HepG2 (cell line): ENCODE measurements at regions not wholly inside any gene's neighbourhood (a gene's known extent, or its start where the extent isn't known, plus 50 kb on each side); places are given as distances from the start of the nearest gene placed in this dataset.

ENCODE experiments used
- ATAC-seq: fragments of 200-7000 bp; cut with Tn5 transposase; 3 replicates; pipeline ENCODE4 v1.9.1; 2020; ENCODE audit warnings: mild to moderate bottlenecking, moderate library complexity
- BruUV-seq: library from RNA; stranded (reverse); fragments of 400-500 nt; replicated peaks from 2 replicates; lab custom pipeline; 2021; lab: Mats Ljungman, UMichigan
- CTCF ChIA-PET: fragments of 300-600 bp; formaldehyde crosslinking; extraction: SDS; loops from one replicate; lab custom pipeline; 2021; ENCODE audit warnings: low total read pairs, inconsistent platforms, low intra/inter-chr PET ratio; lab: Yijun Ruan, JAX
- POLR2A ChIA-PET: fragments of 350-600 bp; sonication (Branson Sonifier 250); formaldehyde crosslinking; loops from one replicate; lab custom pipeline; 2020; ENCODE audit warnings: antibody characterized with exemption, inconsistent platforms; lab: Yijun Ruan, JAX
- DNase-seq: peaks from one replicate; pipeline ENCODE4 v3.0.0-alpha.2; 2015; ENCODE audit warnings: low spot score
- FAIRE-seq: peaks from 3 replicates; lab custom pipeline; 2011; peaks lifted over from hg19 to GRCh38; lab: Jason Lieb, UNC
- H2AFZ ChIP-seq: one replicate; pipeline ENCODE4 v1.6.1; 2011; ENCODE audit warnings: low read length, inconsistent platforms
- H3K27ac ChIP-seq: fragments of 300-600 bp; 3 replicates; pipeline ENCODE4 v1.8.0; 2011; ENCODE audit warnings: mixed run types, mild to moderate bottlenecking, mixed read lengths, low read length, inconsistent platforms; ENCODE audit not compliant: insufficient read depth; ENCODE audit errors: extremely low read length
- H3K27me3 ChIP-seq, 2 experiments: fragments of 200-600 bp in 1 of 2; 2 replicates in 1 of 2; 3 replicates in 1 of 2; pipeline versions ENCODE4 v1.6.0 to v1.8.0; 2011; ENCODE audit warnings: low read length in 2 of 2, mild to moderate bottlenecking in 2 of 2, moderate library complexity in 2 of 2, inconsistent platforms in 1 of 2; ENCODE audit not compliant: insufficient read depth in 2 of 2, control insufficient read depth in 1 of 2
- H3K36me3 ChIP-seq, 2 experiments: fragments of 200-600 bp in 1 of 2; replicated peaks in 1 of 2; 2 replicates in 1 of 2; 3 replicates in 1 of 2; pipeline versions ENCODE4 v1.5.1 to v1.8.0; 2011; ENCODE audit warnings: low read length in 2 of 2, inconsistent platforms in 1 of 2; ENCODE audit not compliant: insufficient read depth in 2 of 2, control insufficient read depth in 1 of 2
- H3K4me1 ChIP-seq: 2 replicates; pipeline ENCODE4 v1.5.1; 2012; ENCODE audit warnings: low read length, inconsistent platforms; ENCODE audit not compliant: insufficient read depth
- H3K4me2 ChIP-seq: 2 replicates; pipeline ENCODE4 v1.6.0; 2011; ENCODE audit warnings: low read depth, low read length, inconsistent platforms
- H3K4me3 ChIP-seq, 3 experiments: fragments of 200-600 bp in 1 of 3; sonication (generic), shearing (Covaris generic) in 1 of 3; replicated peaks in 1 of 3; 2 replicates each; pipeline ENCODE4 v1.5.1; 2011 to 2016; ENCODE audit warnings: low read length in 3 of 3, inconsistent platforms in 2 of 3, low read depth in 2 of 3, mild to moderate bottlenecking in 2 of 3, control low read depth in 1 of 3, mixed read lengths in 1 of 3; ENCODE audit not compliant: insufficient read depth in 1 of 3
- H3K79me2 ChIP-seq: one replicate; pipeline ENCODE4 v1.6.1; 2011; ENCODE audit warnings: low read length, inconsistent platforms; ENCODE audit not compliant: insufficient read depth
- H3K9ac ChIP-seq: 2 replicates; pipeline ENCODE4 v1.6.0; 2011; ENCODE audit warnings: mild to moderate bottlenecking, low read depth, low read length, inconsistent platforms; ENCODE audit not compliant: insufficient read depth
- H3K9me3 ChIP-seq: 2 replicates; pipeline ENCODE4 v1.5.1; 2012; ENCODE audit warnings: mild to moderate bottlenecking, low read length
- H4K20me1 ChIP-seq: 2 replicates; pipeline ENCODE4 v1.6.0; 2011; ENCODE audit warnings: inconsistent platforms, mild to moderate bottlenecking, low read length, moderate library complexity; ENCODE audit not compliant: insufficient read depth
- BHLHE40 ChIP-seq: IDR thresholded peaks from 2 replicates; pipeline ENCODE4 v1.6.1; 2011; ENCODE audit warnings: low read length, improper control_type of control experiment
- CEBPB ChIP-seq: IDR thresholded peaks from 2 replicates; pipeline ENCODE4 v1.6.1; 2011; ENCODE audit warnings: low read depth, low read length, improper control_type of control experiment, borderline replicate concordance
- DPF2 ChIP-seq: sonication (generic); formaldehyde crosslinking; IDR thresholded peaks from 2 replicates; pipeline ENCODE4 v1.4.0; 2020; ENCODE audit warnings: mild to moderate bottlenecking, low read depth, missing genetic modification reagents, borderline replicate concordance
- FIP1L1 ChIP-seq: fragments of 200-400 bp; formaldehyde crosslinking; IDR thresholded peaks from 2 replicates; pipeline ENCODE4 v1.6.1; 2018; ENCODE audit warnings: low read depth, mild to moderate bottlenecking, low read length, moderate library complexity, borderline replicate concordance; ENCODE audit not compliant: insufficient read depth
- GTF3A ChIP-seq: sonication (generic); formaldehyde crosslinking; conservative IDR thresholded peaks from 2 replicates; pipeline ENCODE4 v1.4.0; 2020; ENCODE audit warnings: mild to moderate bottlenecking, missing genetic modification reagents
- MXD1 ChIP-seq: sonication (generic); formaldehyde crosslinking; IDR thresholded peaks from 2 replicates; pipeline ENCODE4 v1.4.0; 2020; ENCODE audit warnings: mild to moderate bottlenecking, missing genetic modification reagents
- PATZ1 ChIP-seq: sonication (generic); formaldehyde crosslinking; IDR thresholded peaks from 2 replicates; pipeline ENCODE4 v1.4.0; 2020; ENCODE audit warnings: missing genetic modification reagents
- TAF1 ChIP-seq: sonication (generic); formaldehyde crosslinking; IDR thresholded peaks from 2 replicates; pipeline ENCODE4 v1.4.0; 2020; ENCODE audit warnings: missing genetic modification reagents
- THRA ChIP-seq: sonication (generic); formaldehyde crosslinking; IDR thresholded peaks from 2 replicates; pipeline ENCODE4 v1.4.0; 2020; ENCODE audit warnings: missing genetic modification reagents, borderline replicate concordance
- ZNF124 ChIP-seq: sonication (generic); formaldehyde crosslinking; IDR thresholded peaks from 2 replicates; pipeline ENCODE4 v1.4.0; 2020; ENCODE audit warnings: missing genetic modification reagents
- ZNF225 ChIP-seq: sonication (generic); formaldehyde crosslinking; IDR thresholded peaks from 2 replicates; pipeline ENCODE4 v1.4.0; 2020; ENCODE audit warnings: mild to moderate bottlenecking, missing genetic modification reagents
- ZNF605 ChIP-seq: sonication (generic); formaldehyde crosslinking; IDR thresholded peaks from 2 replicates; pipeline ENCODE4 v1.8.0; 2022; ENCODE audit warnings: mild to moderate bottlenecking, missing genetic modification reagents
- ZNF639 ChIP-seq: conservative IDR thresholded peaks from 2 replicates; pipeline ENCODE4 v1.6.1; 2018; ENCODE audit warnings: missing genetic modification reagents
- ZNF691 ChIP-seq: sonication (generic); formaldehyde crosslinking; IDR thresholded peaks from 2 replicates; pipeline ENCODE4 v1.4.0; 2020; ENCODE audit warnings: missing genetic modification reagents, low read depth, mild to moderate bottlenecking, borderline replicate concordance
- ZNF747 ChIP-seq: sonication (generic); formaldehyde crosslinking; IDR thresholded peaks from 2 replicates; pipeline ENCODE4 v1.8.1; 2023; ENCODE audit warnings: missing genetic modification reagents, mild to moderate bottlenecking, borderline replicate concordance
- WGBS: methylation state at CpG from one replicate; pipeline ENCODE4 v1.1.6; 2017; ENCODE audit warnings: low lambda C conversion rate; 5-methylcytosine and 5-hydroxymethylcytosine counted together
- in situ Hi-C: cut with HindIII; loops from 2 replicates; pipeline ENCODE4 v1.10.0; 2017; ENCODE audit warnings: low pct_unique_long_range_greater_than_20kb; ENCODE audit not compliant: extremely low pct_ligation_motif_present
- intact Hi-C: fragments of 100-400 bp; cut with micrococcal nuclease; formaldehyde crosslinking; loops from one replicate; pipeline ENCODE4 v1.10.0; 2022; ENCODE audit not compliant: unreplicated experiment

- no peak for TF ChIP-seq ZNF605 (CRISPR knock-in tag)
- TF ChIP-seq TAF1 (CRISPR knock-in tag), result no peak
- TF ChIP-seq DPF2 (CRISPR knock-in tag), result no peak
- TF ChIP-seq ZNF639 (CRISPR knock-in tag), result no peak
- no peak for TF ChIP-seq PATZ1 (CRISPR knock-in tag)
- TF ChIP-seq ZNF124, result no peak
- TF ChIP-seq GTF3A (CRISPR knock-in tag), result no peak
Measured at GRCh38 chr18:43934781-43935471, 657.6 kb upstream of the SYT4 start (continued).

- WGBS, result 11% methylated on average over 4 of the region's 4 CpGs
- CTCF ChIA-PET, result no interaction called here
- Histone ChIP-seq H2AFZ (no peak overlapping the region), H3K9me3 (peaks cover 37% of the 10 kb centered on the region), H3K36me3 (no peaks in the 10 kb centered on the region), H3K9ac (no peak overlapping the region), H3K4me2 (no peak overlapping the region), H3K79me2 (no peaks in the 10 kb centered on the region), H3K4me3 (no peak overlapping the region)
- intact Hi-C loops, result no loop called here
- no TSS peak for BruUV-seq
- no peak for FAIRE-seq
- TF ChIP-seq BHLHE40, result peak; percentile 49
- TF ChIP-seq MXD1, result no peak
- no peak for TF ChIP-seq ZNF225 (CRISPR knock-in tag)
- TF ChIP-seq THRA, result no peak
- TF ChIP-seq FIP1L1, result no peak
- no peak for TF ChIP-seq ZNF747 (CRISPR knock-in tag)
- peak; percentile 50; the same call in 1 of the 2 replicates for TF ChIP-seq CEBPB
- TF ChIP-seq ZNF691 (CRISPR knock-in tag), result no peak
- TF ChIP-seq, all 625 proteins: peak for 2
- H3K27me3 ChIP-seq, result no peaks in the 10 kb centered on the region
- DNase-seq (no peak), ATAC-seq (no peak)
- POLR2A ChIA-PET, result no interaction called here
- H3K4me1 ChIP-seq, result no peaks in the 10 kb centered on the region
- H3K27ac ChIP-seq, result no peak overlapping the region
- in situ Hi-C loops, result no loop called here
- H4K20me1 ChIP-seq, result no peaks in the 10 kb centered on the region
Measured at GRCh38 chr18:43936176-43936575, 658.9 kb upstream of the SYT4 start.
